HG03558 (cell line): ENCODE measurements at regions not wholly inside any gene's neighbourhood (a gene's known extent, or its start where the extent isn't known, plus 50 kb on each side); places are given as distances from the start of the nearest gene placed in this dataset.

ENCODE experiments used
- ATAC-seq: cut with Tn5 transposase; IDR thresholded peaks from one replicate; pipeline ENCODE4 v1.9.1; 2021; ENCODE audit warnings: moderate number of reproducible peaks; ENCODE audit not compliant: unreplicated experiment; ENCODE audit errors: extremely low read depth

- no peak for ATAC-seq
Observed at GRCh38 chr10:78579995-78580394, 488.8 kb upstream of the ZMIZ1 start.

GRCh38 chr10:78581133-78581694 lies 487.6 kb upstream of the ZMIZ1 start:
- ATAC-seq: no peak

- ATAC-seq: no peak
Observed at GRCh38 chr10:78582540-78582939, 486.2 kb upstream of the ZMIZ1 start.

- ATAC-seq: no peak
Observed at GRCh38 chr10:78584266-78584665, 484.5 kb upstream of the ZMIZ1 start.

GRCh38 chr10:78584681-78585080 lies 484.1 kb upstream of the ZMIZ1 start:
- no peak for ATAC-seq

GRCh38 chr10:78585952-78586351 lies 482.8 kb upstream of the ZMIZ1 start:
- ATAC-seq: no peak

- ATAC-seq: no peak
Observed at GRCh38 chr10:78588194-78588811, 480.5 kb upstream of the ZMIZ1 start.

GRCh38 chr10:78589687-78590086 lies 479.1 kb upstream of the ZMIZ1 start:
- ATAC-seq: no peak

- ATAC-seq: no peak
Observed at GRCh38 chr10:78591066-78591465, 477.7 kb upstream of the ZMIZ1 start.

- no peak for ATAC-seq
Observed at GRCh38 chr10:78594559-78595268, 474.1 kb upstream of the ZMIZ1 start.

- ATAC-seq: no peak
Observed at GRCh38 chr10:78595269-78595619, 473.5 kb upstream of the ZMIZ1 start.

- no peak for ATAC-seq
Observed at GRCh38 chr10:78596556-78596955, 472.2 kb upstream of the ZMIZ1 start.

GRCh38 chr10:78597796-78598555 lies 470.8 kb upstream of the ZMIZ1 start:
- no peak for ATAC-seq

GRCh38 chr10:78599122-78599853 lies 469.5 kb upstream of the ZMIZ1 start:
- no peak for ATAC-seq

- no peak for ATAC-seq
Observed at GRCh38 chr10:78600121-78600665, 468.6 kb upstream of the ZMIZ1 start.

- ATAC-seq: no peak
Observed at GRCh38 chr10:78600740-78601139, 468.0 kb upstream of the ZMIZ1 start.

GRCh38 chr10:78602201-78602932 lies 466.4 kb upstream of the ZMIZ1 start:
- ATAC-seq: no peak

GRCh38 chr10:78604286-78604685 lies 464.5 kb upstream of the ZMIZ1 start:
- ATAC-seq: no peak

- no peak for ATAC-seq
Observed at GRCh38 chr10:78604721-78605120, 464.0 kb upstream of the ZMIZ1 start.
